Stimulated activated naive B cell treated with anti-CD40 and anti-IgM and Interleukin-4, amounts not matched to agents 10 μg/mL and 1 μg/mL and 100 μg/mL, for 72 hours (primary cell): ENCODE measurements at regions not wholly inside any gene's neighbourhood (a gene's known extent, or its start where the extent isn't known, plus 50 kb on each side); places are given as distances from the start of the nearest gene placed in this dataset.

ENCODE experiments used
- ATAC-seq, 2 donors: fragments of 150-1000 bp; cut with Tn5 transposase; replicated peaks; 2 replicates each; pipeline ENCODE4 v1.10.0; 2021; ENCODE audit warnings: moderate library complexity in 1 of 2
- DNase-seq: peaks from one replicate; pipeline ENCODE4 v3.0.0; 2021
- H3K27ac Mint-ChIP-seq: one replicate; pipeline ENCODE4 v1.8.0; 2022; ENCODE audit warnings: mild to moderate bottlenecking, mixed read lengths
- H3K27me3 Mint-ChIP-seq, 2 donors: one replicate each; pipeline ENCODE4 v1.8.0; 2022; ENCODE audit warnings: mixed read lengths in 2 of 2
- H3K36me3 Mint-ChIP-seq, 2 donors: one replicate each; pipeline ENCODE4 v1.8.0; 2022; ENCODE audit warnings: mixed read lengths in 2 of 2, mild to moderate bottlenecking in 1 of 2
- H3K4me1 Mint-ChIP-seq, 2 donors: one replicate each; pipeline ENCODE4 v1.8.0; 2022; ENCODE audit warnings: mixed read lengths in 2 of 2, mild to moderate bottlenecking in 1 of 2
- H3K4me3 Mint-ChIP-seq, 2 donors: one replicate each; pipeline ENCODE4 v1.8.0; 2022; ENCODE audit warnings: mild to moderate bottlenecking in 2 of 2, mixed read lengths in 2 of 2, moderate library complexity in 1 of 2
- H3K9me3 Mint-ChIP-seq, 2 donors: one replicate each; pipeline ENCODE4 v1.8.0; 2022; ENCODE audit warnings: mixed read lengths in 2 of 2, mild to moderate bottlenecking in 1 of 2

DNA sequence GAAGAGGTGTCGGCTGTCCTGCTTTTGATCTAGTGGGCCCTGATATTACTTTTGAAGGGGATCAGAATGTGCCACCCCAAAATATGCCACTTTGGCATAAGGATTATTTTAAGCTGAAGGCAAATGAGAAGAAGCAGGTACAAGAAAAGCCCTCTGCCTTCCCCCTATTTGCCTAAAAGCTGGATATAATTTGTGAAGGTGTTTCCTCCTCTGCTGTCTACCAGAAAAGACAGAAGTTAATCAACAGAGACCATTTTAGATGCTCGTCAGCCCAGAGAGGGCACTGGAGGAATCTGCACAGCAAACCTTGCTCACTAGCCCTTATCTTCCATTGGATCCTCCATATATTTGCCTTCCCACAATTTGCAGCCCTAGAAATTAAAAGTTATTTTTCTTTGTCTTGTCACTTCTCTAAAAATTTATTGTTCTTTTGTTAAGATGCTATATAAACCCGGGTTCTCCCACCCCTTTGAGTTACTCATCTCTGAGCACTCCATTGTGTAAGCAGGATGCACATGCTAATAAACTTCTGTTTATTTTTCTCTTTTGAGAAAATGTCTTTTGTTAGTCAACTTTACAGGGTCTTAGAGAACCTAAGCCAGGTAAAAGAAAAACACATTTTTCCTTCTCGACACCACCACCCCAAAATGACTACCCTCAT, 163.2 kb upstream of the SLC1A4 start:
- Mint-ChIP-seq H3K4me3 (no peak overlapping the region), H3K36me3 (peaks cover 3 to 9% of the 10 kb centered on the region in 2 donors), H3K27me3 (no peaks in the 10 kb centered on the region), H3K9me3 (no peaks in the 10 kb centered on the region), H3K27ac (peak overlapping the region; percentile 25), H3K4me1 (peaks cover 16 to 25% of the 10 kb centered on the region in 2 donors)
- DNase-seq = no peak
- ATAC-seq = no peak

DNA sequence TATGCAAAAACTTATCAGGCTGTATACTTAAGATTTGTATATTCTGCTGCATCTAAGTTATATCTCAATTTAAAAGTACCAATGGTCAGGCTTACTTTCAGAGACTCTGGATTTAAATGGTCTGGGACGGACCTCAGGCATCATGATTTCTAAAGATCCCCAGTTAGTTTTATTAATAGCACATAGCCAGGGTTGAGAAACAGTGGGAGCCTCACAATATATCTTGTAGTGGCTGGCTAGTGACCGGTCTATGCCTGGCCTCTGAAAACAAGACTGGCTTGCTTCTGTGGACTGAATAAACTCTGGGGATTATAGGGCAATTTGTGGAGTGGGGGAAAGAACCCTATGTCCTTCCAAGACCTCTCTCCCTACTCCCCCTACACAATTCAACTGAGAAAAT, 162.5 kb upstream of the SLC1A4 start:
- Mint-ChIP-seq H3K36me3 (peaks cover 3 to 12% of the 10 kb centered on the region in 2 donors), H3K4me1 (peaks cover 19 to 32% of the 10 kb centered on the region in 2 donors), H3K27me3 (no peaks in the 10 kb centered on the region), H3K9me3 (no peaks in the 10 kb centered on the region), H3K4me3 (no peak overlapping the region), H3K27ac (no peak overlapping the region)
- ATAC-seq (no peak), DNase-seq (no peak)

GRCh38 chr2:64828261-64828660, 160.9 kb upstream of the SLC1A4 start:
- ATAC-seq = no peak
- Mint-ChIP-seq H3K36me3 (peaks cover 3 to 12% of the 10 kb centered on the region in 2 donors), H3K27ac (no peak overlapping the region), H3K4me3 (no peak overlapping the region), H3K4me1 (peaks cover 25 to 37% of the 10 kb centered on the region in 2 donors), H3K27me3 (no peaks in the 10 kb centered on the region), H3K9me3 (no peaks in the 10 kb centered on the region)
- DNase-seq = no peak

DNA sequence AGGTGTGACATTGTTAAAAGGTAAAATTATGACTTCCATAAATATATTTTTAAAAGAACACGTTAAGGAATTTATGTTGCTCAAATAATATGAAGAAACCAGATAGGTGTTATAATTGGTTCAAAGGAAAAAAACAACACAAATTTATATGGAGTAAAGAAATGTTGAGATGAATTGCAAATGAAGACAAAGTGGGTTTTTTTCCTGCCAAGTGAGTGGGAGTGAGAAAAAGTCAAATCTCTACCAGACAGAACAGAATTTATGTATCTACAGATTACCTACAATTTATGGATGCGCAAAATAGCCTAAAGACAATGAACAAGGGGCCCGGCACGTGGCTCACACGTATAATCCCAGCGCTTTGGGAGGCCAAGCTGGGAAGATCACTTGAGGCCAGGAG, 159.7 kb upstream of the SLC1A4 start:
- no peak for DNase-seq
- ATAC-seq = no peak
- H3K36me3 Mint-ChIP-seq = peaks cover 3 to 17% of the 10 kb centered on the region in 2 donors
- no peaks in the 10 kb centered on the region for H3K9me3 Mint-ChIP-seq
- H3K27ac Mint-ChIP-seq = no peak overlapping the region
- no peak overlapping the region for H3K4me3 Mint-ChIP-seq
- no peaks in the 10 kb centered on the region for H3K27me3 Mint-ChIP-seq
- H3K4me1 Mint-ChIP-seq = peaks cover 29 to 30% of the 10 kb centered on the region in 2 donors

DNA sequence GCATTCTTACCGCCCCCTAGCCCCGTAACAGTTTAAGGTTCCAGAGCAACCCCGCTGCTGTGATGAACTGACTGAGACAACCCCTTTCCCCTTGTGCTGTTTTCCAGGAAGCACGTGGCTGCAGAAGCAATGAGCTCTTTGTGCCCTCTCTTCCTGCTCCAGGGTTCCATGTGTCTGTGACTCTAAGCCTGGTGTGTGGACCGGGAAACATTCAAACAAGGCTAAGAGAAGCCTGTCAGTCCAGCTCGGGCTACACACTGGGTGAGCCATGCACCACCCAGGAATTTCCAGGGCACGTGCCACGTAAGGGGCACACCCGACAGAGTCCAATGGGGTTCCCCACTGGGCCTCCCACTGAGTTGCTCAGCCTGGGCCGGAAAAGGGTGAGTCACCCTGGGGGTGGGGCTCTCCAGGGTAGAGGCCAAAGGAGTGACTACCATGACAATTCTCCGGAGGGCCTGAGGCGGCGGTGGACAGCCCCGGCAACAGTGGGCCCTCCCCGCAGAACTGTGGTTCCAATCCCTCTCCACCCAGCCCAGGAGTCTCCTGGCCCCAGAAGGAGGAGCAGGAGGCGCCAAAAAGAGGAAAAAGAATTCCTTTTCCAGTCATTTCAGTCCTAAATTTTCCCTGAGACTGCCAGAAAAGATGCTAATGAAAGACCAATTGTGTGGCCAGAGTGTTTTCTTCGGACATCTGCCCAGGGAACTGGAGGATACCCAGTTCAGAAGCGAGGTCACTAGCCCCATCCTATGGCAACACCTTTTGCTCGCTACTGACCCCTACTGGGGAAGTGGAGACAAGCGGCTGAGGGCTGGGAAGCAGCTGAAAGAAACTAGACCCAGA, 157.8 kb upstream of the SLC1A4 start:
- Mint-ChIP-seq H3K4me1 (peaks cover 14 to 18% of the 10 kb centered on the region in 2 donors), H3K27ac (peak overlapping the region; percentile 91), H3K36me3 (peaks cover 8 to 23% of the 10 kb centered on the region in 2 donors), H3K4me3 (peak overlapping the region; percentile 21 to 41), H3K27me3 (no peaks in the 10 kb centered on the region), H3K9me3 (no peaks in the 10 kb centered on the region)
- DNase-seq (peak; percentile 83), ATAC-seq (peak; percentile 95 to 97)

DNA sequence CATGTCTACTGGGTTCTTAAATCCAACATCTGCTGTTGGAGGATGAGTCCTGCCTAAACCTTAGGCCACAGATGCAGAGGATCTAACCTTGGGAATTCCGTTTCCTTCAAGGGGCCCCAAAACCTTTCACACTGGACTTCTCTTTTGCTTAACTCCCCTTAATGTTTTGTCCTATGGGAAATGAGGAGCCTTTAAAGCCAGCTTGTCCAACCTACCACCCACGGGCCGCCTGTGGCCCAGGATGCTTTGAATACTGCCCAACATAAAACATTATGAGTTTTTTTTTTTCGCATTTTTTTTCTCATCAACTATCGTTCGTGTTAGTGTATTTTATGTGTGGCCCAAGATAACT, 157.2 kb upstream of the SLC1A4 start:
- Mint-ChIP-seq H3K27me3 (no peaks in the 10 kb centered on the region), H3K36me3 (peaks cover 8 to 23% of the 10 kb centered on the region in 2 donors), H3K4me1 (peaks cover 17 to 19% of the 10 kb centered on the region in 2 donors), H3K4me3 (peak overlapping the region in 1 of 2 donors; percentile 21), H3K9me3 (no peaks in the 10 kb centered on the region), H3K27ac (peak overlapping the region; percentile 91)
- ATAC-seq (no peak), DNase-seq (no peak)

DNA sequence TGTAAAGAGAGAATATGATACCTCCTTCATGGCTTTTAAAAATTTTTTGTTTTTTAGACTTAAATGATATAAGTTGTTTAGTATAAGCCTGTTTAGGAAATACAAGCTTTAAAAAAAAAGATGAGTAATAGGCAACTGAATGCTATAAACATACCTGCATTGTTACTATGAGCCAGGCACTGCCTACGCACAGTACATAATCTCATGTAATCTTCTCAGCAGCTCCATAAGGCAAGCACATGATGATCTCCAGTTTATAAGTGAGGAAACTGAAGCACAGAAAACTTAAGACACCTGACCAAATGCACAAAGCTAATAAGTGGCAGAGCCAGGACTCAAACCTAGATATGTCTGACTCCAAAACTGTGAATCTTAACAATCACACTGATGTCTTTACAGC, 156.3 kb upstream of the SLC1A4 start:
- no peak overlapping the region for H3K4me3 Mint-ChIP-seq
- DNase-seq (no peak), ATAC-seq (no peak)
- H3K4me1 Mint-ChIP-seq = peaks cover 22 to 26% of the 10 kb centered on the region in 2 donors
- no peak overlapping the region for H3K27ac Mint-ChIP-seq
- H3K9me3 Mint-ChIP-seq = no peaks in the 10 kb centered on the region
- H3K36me3 Mint-ChIP-seq = peaks cover 8 to 23% of the 10 kb centered on the region in 2 donors
- H3K27me3 Mint-ChIP-seq = no peaks in the 10 kb centered on the region

DNA sequence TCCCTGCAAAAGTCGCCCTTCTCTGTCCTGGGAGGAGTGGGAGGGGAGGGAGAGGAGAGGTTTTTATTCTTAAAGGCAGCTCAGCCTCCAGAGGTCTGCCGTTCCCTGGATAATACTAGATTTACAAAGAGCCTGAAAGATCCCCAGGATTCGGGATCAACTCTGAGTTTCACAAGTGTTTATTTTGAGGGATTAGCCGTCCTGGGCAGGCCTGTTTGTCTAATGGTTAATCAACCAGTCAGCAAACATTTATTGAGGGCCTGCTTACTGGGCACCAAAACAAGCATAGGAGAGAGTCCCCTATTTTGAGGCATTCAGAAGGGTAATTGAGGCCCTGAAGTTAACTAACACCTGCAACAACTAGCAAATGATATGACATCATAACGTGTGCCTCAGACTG, 152.6 kb upstream of the SLC1A4 start:
- no peak for DNase-seq
- Mint-ChIP-seq H3K4me3 (no peak overlapping the region), H3K9me3 (no peaks in the 10 kb centered on the region), H3K36me3 (peaks cover 12 to 23% of the 10 kb centered on the region in 2 donors), H3K27ac (peak overlapping the region; percentile 27), H3K27me3 (no peaks in the 10 kb centered on the region), H3K4me1 (peaks cover 38 to 54% of the 10 kb centered on the region in 2 donors)
- ATAC-seq = no peak

DNA sequence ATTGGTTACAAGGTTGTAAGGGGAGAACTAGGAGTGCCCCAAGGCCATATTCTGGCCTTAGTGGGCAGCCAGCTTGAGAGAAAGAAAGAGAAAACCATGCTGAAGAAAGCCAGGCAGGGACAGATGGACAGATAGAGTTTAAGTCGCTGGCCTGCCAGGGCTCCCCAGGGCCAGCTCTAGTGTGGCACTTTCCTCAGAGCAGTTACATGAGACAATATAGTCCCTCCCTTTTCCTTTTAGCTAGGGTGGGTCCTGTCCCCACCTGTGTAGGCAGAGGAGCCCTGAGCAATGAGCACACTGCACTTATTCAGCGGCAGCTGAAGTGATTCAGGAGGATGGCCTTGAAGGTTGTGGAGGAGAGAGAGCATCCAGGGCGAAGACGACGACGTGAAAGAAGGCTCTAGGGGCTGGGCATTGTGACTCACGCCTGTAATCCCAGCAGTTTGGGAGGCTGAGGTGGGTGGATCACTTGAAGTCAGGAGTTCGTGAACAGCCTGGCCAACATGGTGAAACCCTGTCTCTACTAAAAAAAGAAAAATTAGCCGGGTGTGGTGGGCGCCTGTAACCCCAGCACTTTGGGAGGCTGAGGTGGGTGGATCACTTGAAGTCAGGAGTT, 152.0 kb upstream of the SLC1A4 start:
- Mint-ChIP-seq H3K4me3 (no peak overlapping the region), H3K9me3 (no peaks in the 10 kb centered on the region), H3K36me3 (peaks cover 11 to 24% of the 10 kb centered on the region in 2 donors), H3K4me1 (peaks cover 41 to 57% of the 10 kb centered on the region in 2 donors), H3K27me3 (no peaks in the 10 kb centered on the region), H3K27ac (peak overlapping the region; percentile 27)
- no peak for DNase-seq
- no peak for ATAC-seq

- H3K4me3 Mint-ChIP-seq = peak overlapping the region in 1 of 2 donors; percentile 21
- no peaks in the 10 kb centered on the region for H3K27me3 Mint-ChIP-seq
- ATAC-seq (peak; percentile 69 to 72), DNase-seq (no peak)
- peaks cover 38 to 55% of the 10 kb centered on the region in 2 donors for H3K4me1 Mint-ChIP-seq
- H3K36me3 Mint-ChIP-seq = peaks cover 10 to 21% of the 10 kb centered on the region in 2 donors
- H3K27ac Mint-ChIP-seq = no peak overlapping the region
- no peaks in the 10 kb centered on the region for H3K9me3 Mint-ChIP-seq
Observed at GRCh38 chr2:64837925-64838641, 151.1 kb upstream of the SLC1A4 start.

DNA sequence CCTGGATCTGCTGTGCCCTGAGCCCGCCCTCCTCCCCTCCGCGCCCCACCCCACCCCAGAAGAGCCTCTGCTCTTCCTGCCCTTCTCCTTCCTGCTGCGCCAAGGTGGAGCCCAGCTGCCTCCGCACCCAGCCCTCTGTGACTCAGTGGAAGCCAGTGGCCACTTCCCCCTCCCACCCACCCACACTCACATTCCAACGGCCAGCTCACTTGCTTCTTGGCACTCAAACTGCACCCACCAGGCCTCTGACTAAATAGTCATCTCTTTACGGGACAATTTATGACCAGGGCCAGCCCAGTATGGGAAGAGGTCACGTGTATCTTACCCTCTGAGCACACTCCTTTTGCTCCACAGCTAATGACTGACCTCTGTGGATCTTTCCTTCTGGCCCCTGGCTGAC, 150.4 kb upstream of the SLC1A4 start:
- ATAC-seq (no peak), DNase-seq (no peak)
- H3K27me3 Mint-ChIP-seq = no peaks in the 10 kb centered on the region
- peaks cover 10 to 16% of the 10 kb centered on the region in 2 donors for H3K36me3 Mint-ChIP-seq
- H3K4me3 Mint-ChIP-seq = no peak overlapping the region
- H3K4me1 Mint-ChIP-seq = peaks cover 31 to 55% of the 10 kb centered on the region in 2 donors
- H3K27ac Mint-ChIP-seq = peak overlapping the region; percentile 62
- H3K9me3 Mint-ChIP-seq = no peaks in the 10 kb centered on the region

DNA sequence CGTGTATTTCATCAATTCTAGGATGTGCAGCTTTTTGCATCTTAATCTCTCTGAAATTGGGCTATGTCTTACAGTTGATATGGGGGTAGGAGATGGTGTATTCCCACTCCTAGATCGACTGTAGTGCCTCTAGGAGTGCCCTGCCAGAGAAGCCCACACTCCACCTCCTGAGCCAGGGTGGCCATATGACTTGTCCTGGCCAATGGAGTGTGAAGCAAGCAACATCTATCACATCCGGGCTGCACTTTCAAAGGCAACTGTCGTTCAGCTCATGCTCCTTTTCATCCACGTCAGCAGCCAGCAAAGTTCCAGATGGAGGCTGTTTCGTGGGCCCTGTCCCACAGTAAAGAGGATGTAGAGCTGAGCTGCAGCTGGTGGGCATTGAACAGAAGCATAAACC, 149.4 kb upstream of the SLC1A4 start:
- peak; percentile 62 for DNase-seq
- Mint-ChIP-seq H3K9me3 (no peaks in the 10 kb centered on the region), H3K36me3 (peaks cover 10 to 22% of the 10 kb centered on the region in 2 donors), H3K27me3 (no peaks in the 10 kb centered on the region), H3K27ac (peak overlapping the region; percentile 96), H3K4me1 (peaks cover 31 to 55% of the 10 kb centered on the region in 2 donors), H3K4me3 (peak overlapping the region in 1 of 2 donors; percentile 27)
- ATAC-seq = peak; percentile 92 to 93

DNA sequence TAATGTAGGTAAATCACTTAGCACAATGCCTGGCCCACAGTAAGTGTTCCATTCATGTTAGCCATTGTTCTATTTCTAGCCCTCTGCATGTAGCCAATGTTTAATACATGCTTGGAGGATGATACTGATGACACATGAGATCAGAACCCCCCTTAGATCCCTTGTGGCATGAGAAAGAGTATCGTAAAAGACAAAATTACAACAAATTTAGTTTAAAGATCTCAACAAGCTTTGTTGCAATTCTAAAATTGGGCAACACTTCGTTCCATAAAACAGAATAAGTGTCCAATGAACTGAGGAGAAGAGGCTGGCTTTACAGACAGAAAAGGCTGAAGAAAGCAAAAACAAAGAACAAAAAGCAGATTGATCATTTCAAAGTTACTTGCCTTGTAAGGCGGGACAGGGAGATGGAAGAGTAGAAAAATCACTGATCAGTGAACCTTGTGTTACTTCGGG, 148.7 kb upstream of the SLC1A4 start:
- Mint-ChIP-seq H3K36me3 (peaks cover 13 to 27% of the 10 kb centered on the region in 2 donors), H3K9me3 (peaks cover 0 to 2% of the 10 kb centered on the region in 2 donors), H3K4me1 (peaks cover 34 to 58% of the 10 kb centered on the region in 2 donors), H3K27me3 (no peaks in the 10 kb centered on the region), H3K27ac (peak overlapping the region; percentile 96), H3K4me3 (peak overlapping the region; percentile 12 to 47)
- ATAC-seq (no peak), DNase-seq (no peak)

- peaks cover 16 to 24% of the 10 kb centered on the region in 2 donors for H3K36me3 Mint-ChIP-seq
- DNase-seq = no peak
- peaks cover 35 to 62% of the 10 kb centered on the region in 2 donors for H3K4me1 Mint-ChIP-seq
Observed at GRCh38 chr2:64841461-64841860, 147.7 kb upstream of the SLC1A4 start.

More at GRCh38 chr2:64841461-64841860, 147.7 kb upstream of the SLC1A4 start:
- peaks cover 0 to 2% of the 10 kb centered on the region in 2 donors for H3K9me3 Mint-ChIP-seq
- no peak overlapping the region for H3K4me3 Mint-ChIP-seq
- H3K27me3 Mint-ChIP-seq = no peaks in the 10 kb centered on the region
- peak overlapping the region; percentile 77 for H3K27ac Mint-ChIP-seq
- ATAC-seq = no peak
